Nephron progenitor cell (in vitro differentiated cells): ENCODE measurements at regions not wholly inside any gene's neighbourhood (a gene's known extent, or its start where the extent isn't known, plus 50 kb on each side); places are given as distances from the start of the nearest gene placed in this dataset.

ENCODE experiments used
- DNase-seq: peaks from one replicate; pipeline ENCODE4 v3.0.0; 2021
- H3K27ac Mint-ChIP-seq: 2 replicates; pipeline ENCODE4 v1.8.0; 2021; ENCODE audit warnings: mild to moderate bottlenecking, moderate library complexity, mixed read lengths
- H3K27me3 Mint-ChIP-seq: 2 replicates; pipeline ENCODE4 v1.8.0; 2021; ENCODE audit warnings: mild to moderate bottlenecking, low read depth, mixed read lengths; ENCODE audit not compliant: poor library complexity
- H3K36me3 Mint-ChIP-seq: 2 replicates; pipeline ENCODE4 v1.8.0; 2021; ENCODE audit warnings: low read depth, mixed read lengths
- H3K4me1 Mint-ChIP-seq: 2 replicates; pipeline ENCODE4 v1.8.0; 2021; ENCODE audit warnings: mixed read lengths
- H3K4me3 Mint-ChIP-seq: 2 replicates; pipeline ENCODE4 v1.8.0; 2021; ENCODE audit warnings: mild to moderate bottlenecking, moderate library complexity, mixed read lengths
- H3K9me3 Mint-ChIP-seq: 2 replicates; pipeline ENCODE4 v1.8.0; 2021; ENCODE audit warnings: mild to moderate bottlenecking, moderate library complexity, mixed read lengths
- TF ChIP-seq, protein P1 (sequence below): fragments of 200-600 bp; sonication (generic); IDR thresholded peaks from 2 replicates; pipeline ENCODE4 v1.5.0; 2021; ENCODE audit warnings: antibody characterized with exemption

DNA sequence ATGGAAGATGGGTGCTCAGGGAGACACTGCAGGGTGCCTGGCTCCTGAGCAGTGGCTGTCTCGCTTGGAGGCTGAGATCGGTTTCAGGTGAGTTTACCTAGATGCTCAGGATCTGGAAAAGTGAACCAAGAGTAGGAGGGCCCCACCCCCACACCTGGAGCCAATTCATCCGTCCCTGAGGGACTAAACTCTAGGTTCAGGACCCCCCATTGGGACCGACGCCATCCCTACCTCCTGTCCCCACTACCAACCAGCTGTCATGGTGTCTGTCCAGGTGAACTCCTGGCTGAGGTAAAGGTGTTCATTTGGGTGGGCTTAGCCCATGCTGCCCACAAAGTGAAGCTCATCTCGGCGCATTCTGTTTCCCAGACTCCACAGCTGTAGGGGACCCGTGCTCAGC, 174.6 kb upstream of the PLPP4 start:
- TF ChIP-seq, protein P1, sequence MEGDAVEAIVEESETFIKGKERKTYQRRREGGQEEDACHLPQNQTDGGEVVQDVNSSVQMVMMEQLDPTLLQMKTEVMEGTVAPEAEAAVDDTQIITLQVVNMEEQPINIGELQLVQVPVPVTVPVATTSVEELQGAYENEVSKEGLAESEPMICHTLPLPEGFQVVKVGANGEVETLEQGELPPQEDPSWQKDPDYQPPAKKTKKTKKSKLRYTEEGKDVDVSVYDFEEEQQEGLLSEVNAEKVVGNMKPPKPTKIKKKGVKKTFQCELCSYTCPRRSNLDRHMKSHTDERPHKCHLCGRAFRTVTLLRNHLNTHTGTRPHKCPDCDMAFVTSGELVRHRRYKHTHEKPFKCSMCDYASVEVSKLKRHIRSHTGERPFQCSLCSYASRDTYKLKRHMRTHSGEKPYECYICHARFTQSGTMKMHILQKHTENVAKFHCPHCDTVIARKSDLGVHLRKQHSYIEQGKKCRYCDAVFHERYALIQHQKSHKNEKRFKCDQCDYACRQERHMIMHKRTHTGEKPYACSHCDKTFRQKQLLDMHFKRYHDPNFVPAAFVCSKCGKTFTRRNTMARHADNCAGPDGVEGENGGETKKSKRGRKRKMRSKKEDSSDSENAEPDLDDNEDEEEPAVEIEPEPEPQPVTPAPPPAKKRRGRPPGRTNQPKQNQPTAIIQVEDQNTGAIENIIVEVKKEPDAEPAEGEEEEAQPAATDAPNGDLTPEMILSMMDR = no peak
- H3K4me1 Mint-ChIP-seq = no peaks in the 10 kb centered on the region
- H3K27ac Mint-ChIP-seq = no peak overlapping the region
- peaks cover 25% of the 10 kb centered on the region for H3K27me3 Mint-ChIP-seq
- H3K4me3 Mint-ChIP-seq = no peak overlapping the region
- no peaks in the 10 kb centered on the region for H3K9me3 Mint-ChIP-seq
- no peaks in the 10 kb centered on the region for H3K36me3 Mint-ChIP-seq
- no peak for DNase-seq

- H3K27ac Mint-ChIP-seq = no peak overlapping the region
- no peak for DNase-seq
- H3K4me1 Mint-ChIP-seq = no peaks in the 10 kb centered on the region
- TF ChIP-seq, protein P1 = no peak
- H3K36me3 Mint-ChIP-seq = no peaks in the 10 kb centered on the region
- H3K27me3 Mint-ChIP-seq = peaks cover 25% of the 10 kb centered on the region
- H3K4me3 Mint-ChIP-seq = no peak overlapping the region
- no peaks in the 10 kb centered on the region for H3K9me3 Mint-ChIP-seq
Measured at GRCh38 chr10:120282846-120283492, 174.1 kb upstream of the PLPP4 start.

DNA sequence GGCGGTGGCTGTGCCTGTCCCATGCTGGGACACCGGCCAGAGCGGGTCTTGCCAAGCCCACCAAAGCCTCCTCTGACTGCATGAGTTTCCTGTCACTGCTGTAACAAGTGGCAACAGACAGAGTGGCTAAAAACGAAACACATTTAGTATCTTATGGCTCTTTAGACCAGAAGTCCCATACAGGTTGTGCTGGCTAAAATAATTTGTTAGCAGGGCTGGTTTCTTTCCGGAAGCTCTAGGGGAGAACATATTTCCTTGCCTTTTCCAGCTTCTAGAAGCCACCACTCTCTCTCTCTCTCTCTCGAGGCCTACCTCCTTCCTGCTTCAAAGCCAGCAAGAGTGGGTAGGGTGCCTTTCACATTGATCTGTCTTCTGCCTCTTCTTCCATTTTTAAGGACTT, 171.6 kb upstream of the PLPP4 start:
- no peaks in the 10 kb centered on the region for H3K9me3 Mint-ChIP-seq
- H3K27me3 Mint-ChIP-seq = peaks cover 17% of the 10 kb centered on the region
- H3K36me3 Mint-ChIP-seq = no peaks in the 10 kb centered on the region
- no peak for DNase-seq
- H3K4me3 Mint-ChIP-seq = no peak overlapping the region
- no peak overlapping the region for H3K27ac Mint-ChIP-seq
- no peaks in the 10 kb centered on the region for H3K4me1 Mint-ChIP-seq
- TF ChIP-seq, protein P1 = no peak

DNA sequence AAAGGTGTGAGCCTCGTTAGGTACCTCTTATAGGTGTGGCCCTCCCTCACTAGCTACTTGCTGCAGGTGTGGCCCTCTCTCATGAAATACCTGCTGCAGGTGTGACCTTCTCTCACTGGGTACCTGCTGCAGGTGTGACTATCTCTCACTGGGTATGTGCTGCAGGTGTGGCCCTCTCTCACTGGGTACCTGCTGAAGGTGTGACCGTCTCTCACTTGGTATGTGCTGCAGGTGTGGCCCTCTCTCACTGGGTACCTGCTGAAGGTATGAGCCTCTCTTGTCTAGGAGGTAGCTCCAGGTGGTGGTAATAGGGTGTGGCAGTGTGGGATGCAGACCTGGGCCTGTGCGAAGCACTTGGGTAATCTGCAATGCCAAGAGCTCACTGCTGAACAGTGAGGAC, 170.7 kb upstream of the PLPP4 start:
- peaks cover 17% of the 10 kb centered on the region for H3K27me3 Mint-ChIP-seq
- no peak for DNase-seq
- H3K9me3 Mint-ChIP-seq = no peaks in the 10 kb centered on the region
- no peak overlapping the region for H3K4me3 Mint-ChIP-seq
- H3K4me1 Mint-ChIP-seq = no peaks in the 10 kb centered on the region
- no peak overlapping the region for H3K27ac Mint-ChIP-seq
- H3K36me3 Mint-ChIP-seq = no peaks in the 10 kb centered on the region
- TF ChIP-seq, protein P1 = no peak

GRCh38 chr10:120300513-120300912, 156.5 kb upstream of the PLPP4 start:
- peaks cover 5% of the 10 kb centered on the region for H3K36me3 Mint-ChIP-seq
- H3K4me1 Mint-ChIP-seq = no peaks in the 10 kb centered on the region
- peaks cover 9% of the 10 kb centered on the region for H3K9me3 Mint-ChIP-seq
- H3K4me3 Mint-ChIP-seq = no peak overlapping the region
- DNase-seq = no peak
- H3K27me3 Mint-ChIP-seq = peaks cover 48% of the 10 kb centered on the region
- TF ChIP-seq, protein P1 = no peak
- H3K27ac Mint-ChIP-seq = no peak overlapping the region

DNA sequence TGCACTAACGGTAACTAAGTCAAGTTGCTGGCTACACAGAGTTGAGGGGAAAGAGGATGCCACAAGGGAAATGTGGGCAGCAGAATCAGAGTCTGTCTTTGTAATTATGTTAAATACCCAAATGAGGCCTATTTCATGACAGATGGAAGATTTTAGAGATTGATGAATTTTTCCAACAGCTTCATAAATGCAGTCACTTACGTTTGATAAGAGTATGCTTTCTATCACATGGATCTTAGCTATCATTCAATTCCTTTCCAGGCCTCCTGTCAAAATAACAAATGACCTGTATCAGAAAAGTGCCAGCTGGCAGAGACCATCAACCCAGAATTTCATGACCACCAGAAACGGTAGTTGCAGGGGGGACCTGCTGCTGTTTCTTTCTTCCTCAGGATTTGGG, 148.4 kb upstream of the PLPP4 start:
- Mint-ChIP-seq H3K4me1 (no peaks in the 10 kb centered on the region), H3K27ac (no peak overlapping the region), H3K27me3 (peaks cover 58% of the 10 kb centered on the region), H3K36me3 (peaks cover 5% of the 10 kb centered on the region), H3K4me3 (no peak overlapping the region), H3K9me3 (peaks cover 18% of the 10 kb centered on the region)
- TF ChIP-seq, protein P1 = no peak
- DNase-seq = no peak
